Fibroblast of lung (primary cell): ENCODE measurements at regions not wholly inside any gene's neighbourhood (a gene's known extent, or its start where the extent isn't known, plus 50 kb on each side); places are given as distances from the start of the nearest gene placed in this dataset.

ENCODE experiments used
- DNase-seq, 2 donors: peaks; one replicate each; pipeline versions ENCODE4 v3.0.0 to v3.0.0-alpha.2; 2010; ENCODE audit warnings: low read depth in 2 of 2
- H2AFZ ChIP-seq: 2 replicates; pipeline ENCODE4 v1.5.1; 2012; ENCODE audit warnings: low read length, control low read depth, inconsistent platforms
- H3K27ac ChIP-seq: 2 replicates; pipeline ENCODE4 v1.5.1; 2011; ENCODE audit warnings: low read length, control low read depth; ENCODE audit not compliant: insufficient read depth
- H3K27me3 ChIP-seq: 2 replicates; pipeline ENCODE4 v1.5.1; 2011; ENCODE audit warnings: mild to moderate bottlenecking, low read length; ENCODE audit not compliant: control insufficient read depth, insufficient read depth
- H3K36me3 ChIP-seq: 2 replicates; pipeline ENCODE4 v1.5.1; 2011; ENCODE audit warnings: low read length; ENCODE audit not compliant: control insufficient read depth, insufficient read depth
- H3K4me1 ChIP-seq: 2 replicates; pipeline ENCODE4 v1.5.1; 2011; ENCODE audit warnings: low read length; ENCODE audit not compliant: control insufficient read depth, insufficient read depth; ENCODE audit errors: extremely low read depth
- H3K4me2 ChIP-seq: 2 replicates; pipeline ENCODE4 v1.5.1; 2011; ENCODE audit warnings: low read length, control low read depth; ENCODE audit not compliant: insufficient read depth; ENCODE audit errors: extremely low read depth
- H3K4me3 ChIP-seq, 4 experiments: fragments of 200-600 bp in 1 of 4; sonication (generic) in 1 of 4; replicated peaks in 1 of 4; 2 replicates each; pipeline ENCODE4 v1.5.1; 2011 to 2016; ENCODE audit warnings: low read length in 4 of 4, low read depth in 3 of 4, mild to moderate bottlenecking in 3 of 4, control low read depth in 2 of 4, inconsistent platforms in 1 of 4, mixed read lengths in 1 of 4; ENCODE audit not compliant: insufficient read depth in 1 of 4; ENCODE audit errors: control extremely low read depth in 1 of 4
- H3K79me2 ChIP-seq: 2 replicates; pipeline ENCODE4 v1.5.1; 2012; ENCODE audit warnings: mild to moderate bottlenecking, low read length, inconsistent platforms; ENCODE audit not compliant: control insufficient read depth, insufficient read depth
- H3K9ac ChIP-seq: 2 replicates; pipeline ENCODE4 v1.5.1; 2011; ENCODE audit warnings: mild to moderate bottlenecking, low read length, control low read depth; ENCODE audit not compliant: insufficient read depth
- H3K9me3 ChIP-seq: 2 replicates; pipeline ENCODE4 v1.5.1; 2012; ENCODE audit warnings: low read depth, low read length; ENCODE audit not compliant: control insufficient read depth, insufficient read depth
- H4K20me1 ChIP-seq: 2 replicates; pipeline ENCODE4 v1.5.1; 2011; ENCODE audit warnings: low read length; ENCODE audit not compliant: control insufficient read depth, insufficient read depth; ENCODE audit errors: extremely low read depth
- EZH2 ChIP-seq: IDR thresholded peaks from 2 replicates; pipeline ENCODE4 v1.5.1; 2012; ENCODE audit warnings: low read length, control low read depth, mild to moderate bottlenecking; ENCODE audit errors: missing control alignments
- TF ChIP-seq, protein P1 (sequence below), 2 donors: IDR thresholded peaks in 1 of 2; conservative IDR thresholded peaks in 1 of 2; 1 replicate in 1 of 2; 2 replicates in 1 of 2; pipeline ENCODE4 v1.5.1; 2011 to 2012; ENCODE audit warnings: low read length in 2 of 2, control low read depth in 1 of 2, inconsistent platforms in 1 of 2, low read depth in 1 of 2, mild to moderate bottlenecking in 1 of 2

DNA sequence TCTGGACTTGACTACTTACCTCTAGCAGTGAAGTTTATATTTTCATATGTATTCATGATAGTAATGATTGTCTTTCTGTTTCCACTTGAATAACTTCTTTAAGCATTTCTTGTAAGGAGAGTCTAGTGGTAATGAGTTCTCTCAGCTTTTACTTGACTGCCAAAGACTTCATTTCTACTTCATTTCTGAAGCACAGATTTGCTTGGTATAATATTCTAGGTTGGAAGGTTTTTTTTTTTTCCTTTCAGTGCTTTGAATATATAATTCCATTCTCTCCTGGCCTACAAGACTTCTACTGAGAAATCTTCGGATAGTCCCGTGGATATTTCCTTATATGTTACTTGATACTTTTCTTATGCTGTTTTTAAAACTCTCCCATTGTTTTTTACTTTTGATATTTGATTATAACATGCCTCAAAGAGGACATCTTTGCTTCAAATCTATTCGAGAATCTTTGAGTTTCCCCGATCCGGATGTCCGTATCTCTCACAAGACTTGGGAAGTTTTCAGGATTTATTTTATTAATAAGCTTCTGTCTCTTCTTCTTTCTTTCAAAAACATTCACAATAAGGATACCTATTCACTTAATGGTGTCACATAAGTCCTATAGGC is 1560.0 kb downstream of the PCDH9 start:
- TF ChIP-seq, protein P1, sequence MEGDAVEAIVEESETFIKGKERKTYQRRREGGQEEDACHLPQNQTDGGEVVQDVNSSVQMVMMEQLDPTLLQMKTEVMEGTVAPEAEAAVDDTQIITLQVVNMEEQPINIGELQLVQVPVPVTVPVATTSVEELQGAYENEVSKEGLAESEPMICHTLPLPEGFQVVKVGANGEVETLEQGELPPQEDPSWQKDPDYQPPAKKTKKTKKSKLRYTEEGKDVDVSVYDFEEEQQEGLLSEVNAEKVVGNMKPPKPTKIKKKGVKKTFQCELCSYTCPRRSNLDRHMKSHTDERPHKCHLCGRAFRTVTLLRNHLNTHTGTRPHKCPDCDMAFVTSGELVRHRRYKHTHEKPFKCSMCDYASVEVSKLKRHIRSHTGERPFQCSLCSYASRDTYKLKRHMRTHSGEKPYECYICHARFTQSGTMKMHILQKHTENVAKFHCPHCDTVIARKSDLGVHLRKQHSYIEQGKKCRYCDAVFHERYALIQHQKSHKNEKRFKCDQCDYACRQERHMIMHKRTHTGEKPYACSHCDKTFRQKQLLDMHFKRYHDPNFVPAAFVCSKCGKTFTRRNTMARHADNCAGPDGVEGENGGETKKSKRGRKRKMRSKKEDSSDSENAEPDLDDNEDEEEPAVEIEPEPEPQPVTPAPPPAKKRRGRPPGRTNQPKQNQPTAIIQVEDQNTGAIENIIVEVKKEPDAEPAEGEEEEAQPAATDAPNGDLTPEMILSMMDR (conservative IDR thresholded peaks at IDR 0.05 in 1 of 2, IDR thresholded peaks at IDR 0.05 in 1 of 2; ENCODE audit: low read depth in 1 of 2, low read length in 2 of 2), result no peak
- TF ChIP-seq EZH2, result no peak
- Histone ChIP-seq H2AFZ (no peak overlapping the region), H3K27me3 (no peaks in the 10 kb centered on the region), H3K27ac (no peak overlapping the region), H3K4me2 (no peak overlapping the region), H3K36me3 (no peaks in the 10 kb centered on the region), H3K9me3 (no peaks in the 10 kb centered on the region), H3K4me3 (no peak overlapping the region), H3K9ac (no peak overlapping the region), H4K20me1 (no peaks in the 10 kb centered on the region), H3K4me1 (no peaks in the 10 kb centered on the region), H3K79me2 (no peaks in the 10 kb centered on the region)
- no peak for DNase-seq

DNA sequence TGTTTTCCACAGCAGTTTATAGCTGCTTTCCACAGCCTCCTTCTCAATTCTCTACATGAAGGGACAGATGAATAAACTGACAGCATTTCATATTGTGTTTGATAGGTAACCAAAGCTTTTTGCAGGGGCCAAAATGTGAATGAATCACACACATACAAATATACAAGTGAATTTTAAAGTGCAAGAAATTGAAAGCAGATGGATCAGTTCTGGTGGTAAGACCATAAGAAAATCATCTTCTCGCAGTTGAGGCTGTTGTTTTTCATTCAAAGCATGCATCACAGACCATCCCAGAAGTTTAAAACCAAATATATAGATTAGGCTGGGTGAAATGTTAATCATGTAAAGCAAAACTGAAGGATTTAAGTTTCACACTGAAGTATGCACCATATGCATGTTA is 1569.4 kb downstream of the PCDH9 start:
- Histone ChIP-seq H3K4me2 (no peak overlapping the region), H2AFZ (no peak overlapping the region), H3K4me3 (no peak overlapping the region), H3K36me3 (no peaks in the 10 kb centered on the region), H4K20me1 (no peaks in the 10 kb centered on the region), H3K79me2 (no peaks in the 10 kb centered on the region), H3K4me1 (no peaks in the 10 kb centered on the region), H3K9me3 (no peaks in the 10 kb centered on the region), H3K27ac (no peak overlapping the region), H3K27me3 (no peaks in the 10 kb centered on the region), H3K9ac (no peak overlapping the region)
- DNase-seq, result peak in 1 of 2 donors; percentile 42
- TF ChIP-seq EZH2, result no peak
- TF ChIP-seq, protein P1 (conservative IDR thresholded peaks at IDR 0.05 in 1 of 2, IDR thresholded peaks at IDR 0.05 in 1 of 2; ENCODE audit: low read depth in 1 of 2, low read length in 2 of 2), result no peak

GRCh38 chr13:65656740-65657329 is 1573.3 kb downstream of the PCDH9 start:
- Histone ChIP-seq H4K20me1 (no peaks in the 10 kb centered on the region), H3K9ac (no peak overlapping the region), H2AFZ (no peak overlapping the region), H3K79me2 (no peaks in the 10 kb centered on the region), H3K4me3 (no peak overlapping the region), H3K36me3 (no peaks in the 10 kb centered on the region), H3K4me2 (no peak overlapping the region), H3K27me3 (no peaks in the 10 kb centered on the region), H3K4me1 (no peaks in the 10 kb centered on the region), H3K9me3 (no peaks in the 10 kb centered on the region), H3K27ac (no peak overlapping the region)
- peak; percentile 12 to 59 for DNase-seq
- TF ChIP-seq, protein P1 (conservative IDR thresholded peaks at IDR 0.05 in 1 of 2, IDR thresholded peaks at IDR 0.05 in 1 of 2; ENCODE audit: low read depth in 1 of 2, low read length in 2 of 2), result peak; percentile 9 to 58
- TF ChIP-seq EZH2, result no peak
